ENCODE measurements at regions not wholly inside any gene's neighbourhood (a gene's known extent, or its start where the extent isn't known, plus 50 kb on each side); places are given as distances from the start of the nearest gene placed in this dataset.

- TF ChIP-seq ZNF274 (IDR thresholded peaks at IDR 0.05; ENCODE audit: low read depth, low read length) (no peak), YY1 (IDR thresholded peaks at IDR 0.05; ENCODE audit: insufficient read depth, insufficient read length) (no peak), SUZ12 (IDR thresholded peaks at IDR 0.05; ENCODE audit: extremely low read depth, insufficient read depth, insufficient read length) (no peak)
Measured at GRCh38 chr7:156460858-156461627, 179.5 kb upstream of the RNF32 start.
